NCI-H2029 (cell line): ENCODE measurements at regions not wholly inside any gene's neighbourhood (a gene's known extent, or its start where the extent isn't known, plus 50 kb on each side); places are given as distances from the start of the nearest gene placed in this dataset.

Experiments
- DNase-seq: peaks from one replicate; lab custom pipeline; 2025; lab: John Stamatoyannopoulos, UW

GRCh38 chr4:14254252-14254651 is 626.7 kb upstream of the BOD1L1 start:
- DNase-seq, result peak; percentile 2

GRCh38 chr4:14254926-14255325 is 627.4 kb upstream of the BOD1L1 start:
- DNase-seq, result no peak

GRCh38 chr4:14257903-14258302 is 630.4 kb upstream of the BOD1L1 start:
- DNase-seq, result no peak

GRCh38 chr4:14259936-14260335 is 632.4 kb upstream of the BOD1L1 start:
- no peak for DNase-seq

GRCh38 chr4:14260591-14260990 is 633.1 kb upstream of the BOD1L1 start:
- DNase-seq, result no peak

DNA sequence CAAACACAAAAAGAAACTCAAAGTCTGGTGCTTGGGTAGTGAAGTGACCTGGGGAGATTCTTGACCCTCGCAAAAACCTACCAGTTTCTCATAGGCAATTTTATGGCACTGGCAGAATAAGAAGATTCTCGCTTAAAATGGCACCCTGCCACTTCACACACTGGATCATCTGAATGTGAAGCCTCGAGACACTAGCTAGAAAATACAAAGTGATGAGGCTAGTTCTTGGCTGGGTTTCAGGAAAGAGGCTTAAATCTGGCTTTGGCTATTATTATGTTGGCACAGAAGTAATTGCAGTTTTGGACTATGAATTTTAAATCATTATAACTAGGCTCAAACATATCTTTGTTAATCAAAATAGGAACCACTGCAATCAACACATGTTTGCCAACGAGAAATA is 634.7 kb upstream of the BOD1L1 start:
- DNase-seq, result no peak

DNA sequence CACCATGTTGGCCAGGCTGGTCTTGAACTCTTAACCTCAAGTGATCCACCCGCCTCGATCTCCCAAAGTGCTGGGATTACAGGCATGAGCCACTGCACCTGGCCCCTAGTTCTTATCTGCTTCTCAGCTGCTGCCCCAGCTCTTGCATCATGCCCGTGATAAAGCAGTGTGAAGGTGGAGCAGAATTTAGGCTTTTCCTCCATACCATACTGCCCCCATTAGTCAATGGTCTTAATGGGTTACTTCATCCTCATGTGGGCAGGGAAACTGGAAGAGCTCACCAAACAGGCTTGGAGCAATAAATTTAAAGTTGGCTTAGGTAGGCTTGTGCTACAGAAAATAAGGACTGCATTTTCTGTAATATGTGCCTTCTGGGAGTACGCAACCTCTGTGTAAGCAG is 636.9 kb upstream of the BOD1L1 start:
- no peak for DNase-seq

- DNase-seq, result no peak
Observed at GRCh38 chr4:14265651-14266050, 638.1 kb upstream of the BOD1L1 start.

- no peak for DNase-seq
Observed at GRCh38 chr4:14267373-14268060, 640.0 kb upstream of the BOD1L1 start.

DNA sequence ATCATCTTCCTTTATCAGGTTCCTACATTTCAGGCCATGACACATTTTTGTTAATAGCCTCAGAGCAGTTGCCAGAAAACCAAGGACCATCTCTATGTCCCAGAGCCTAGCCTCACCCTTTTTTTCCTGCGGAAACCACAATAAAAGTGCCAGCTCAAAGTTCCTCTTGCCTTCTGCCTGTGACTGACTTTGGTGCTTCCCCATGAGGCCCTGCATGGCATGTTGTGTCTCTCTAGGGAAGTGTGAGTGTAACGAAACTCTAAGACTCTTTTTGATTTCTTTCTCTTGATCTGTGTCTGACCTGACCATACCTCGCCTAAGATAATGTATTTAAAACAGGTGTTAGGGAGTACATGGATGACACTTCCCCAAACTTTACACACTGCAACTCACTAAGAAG is 642.3 kb upstream of the BOD1L1 start:
- no peak for DNase-seq

DNA sequence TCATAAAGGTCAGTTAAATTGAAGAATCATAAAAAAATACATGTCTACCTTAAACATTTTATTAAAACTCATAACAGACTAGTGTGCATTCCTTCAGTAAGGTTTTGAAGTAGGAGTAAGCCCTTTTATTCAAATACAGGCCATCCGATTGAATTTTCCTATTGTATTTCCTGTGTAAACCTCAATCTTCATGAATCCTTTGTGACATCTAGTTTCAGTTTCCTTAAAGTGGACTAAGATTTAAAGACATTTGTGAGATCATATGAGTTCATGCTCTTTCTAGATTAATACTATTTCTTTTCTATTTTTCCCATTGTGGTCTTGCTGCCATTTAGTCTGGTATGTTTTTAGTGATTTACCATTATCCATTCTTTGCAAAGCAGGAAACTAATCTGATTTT is 644.7 kb upstream of the BOD1L1 start:
- DNase-seq, result no peak

DNA sequence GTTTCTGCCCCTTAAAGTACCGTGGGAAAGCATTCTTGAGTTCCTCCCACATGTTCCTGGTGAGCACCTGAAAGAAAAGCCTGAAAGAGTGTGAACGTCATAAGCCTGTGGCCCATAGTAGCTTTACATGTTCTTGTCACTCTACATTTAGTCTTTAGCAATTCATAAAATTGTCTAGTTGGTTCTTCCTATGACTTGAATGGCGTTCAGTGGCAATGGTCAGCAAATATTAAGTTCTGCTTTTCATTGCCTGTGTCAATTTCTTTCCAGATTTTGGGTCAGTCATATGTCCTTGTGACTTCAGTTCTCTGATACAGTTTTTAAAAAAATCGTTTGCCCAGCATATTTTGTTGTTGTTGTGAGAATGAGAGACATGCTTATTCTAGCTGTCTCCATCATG is 650.0 kb upstream of the BOD1L1 start:
- DNase-seq, result no peak

DNA sequence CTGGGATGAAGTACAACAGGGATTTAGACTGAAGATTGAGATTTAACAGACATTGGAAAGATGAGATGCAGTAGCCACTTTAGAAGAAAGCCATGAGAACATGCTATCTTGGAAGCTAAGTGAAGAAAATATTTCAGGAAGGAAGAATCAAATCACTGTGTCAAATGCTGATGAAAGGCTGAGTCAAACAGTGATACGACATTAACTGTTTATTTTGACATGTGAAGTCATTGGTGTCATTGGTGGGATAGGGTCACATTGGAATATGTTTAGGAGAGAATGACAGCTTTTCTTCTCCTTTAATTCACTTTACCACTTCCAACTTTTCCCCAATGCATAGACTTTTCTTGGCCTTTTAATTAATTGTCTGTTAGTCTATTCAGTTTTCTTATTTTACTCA is 653.0 kb upstream of the BOD1L1 start:
- DNase-seq, result no peak

DNA sequence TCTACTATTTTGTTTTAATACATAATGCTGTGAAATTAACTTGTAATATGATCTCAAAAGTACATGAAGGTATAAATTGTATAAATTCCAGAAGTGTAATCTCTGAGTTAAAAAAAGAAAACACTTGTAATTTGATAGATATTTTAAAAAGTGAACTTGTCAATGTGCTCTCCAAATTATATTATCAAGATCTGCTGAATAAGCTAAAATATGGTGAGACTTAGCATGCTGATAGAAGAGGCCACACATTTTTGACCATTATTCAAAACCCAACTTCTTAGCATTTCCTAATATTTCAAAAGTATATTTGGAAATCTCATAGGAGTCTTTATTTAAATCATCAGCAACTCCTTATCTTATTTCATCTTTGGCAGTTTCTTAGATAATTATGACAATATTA is 657.1 kb upstream of the BOD1L1 start:
- DNase-seq, result no peak

GRCh38 chr4:14289708-14290107 is 662.2 kb upstream of the BOD1L1 start:
- DNase-seq, result no peak

DNA sequence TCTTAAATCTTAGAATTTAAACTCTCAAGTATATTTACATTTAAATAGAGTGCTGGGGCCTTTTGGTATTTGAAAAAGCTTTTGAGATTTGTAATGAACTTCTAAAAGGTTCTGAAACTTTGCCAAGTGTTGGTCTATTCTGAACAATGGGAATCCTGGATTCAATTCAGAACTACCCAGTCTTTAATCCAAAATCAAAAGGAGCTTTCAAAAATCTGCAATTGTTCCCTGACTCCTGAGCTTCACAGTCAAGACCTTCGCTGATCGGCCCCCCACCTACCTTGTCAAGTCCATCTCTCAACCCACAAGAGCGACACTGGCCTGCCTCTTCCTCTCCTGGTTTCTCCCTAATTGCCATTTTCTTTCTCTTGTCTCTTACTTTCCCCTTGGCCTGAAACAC is 666.1 kb upstream of the BOD1L1 start:
- no peak for DNase-seq

DNA sequence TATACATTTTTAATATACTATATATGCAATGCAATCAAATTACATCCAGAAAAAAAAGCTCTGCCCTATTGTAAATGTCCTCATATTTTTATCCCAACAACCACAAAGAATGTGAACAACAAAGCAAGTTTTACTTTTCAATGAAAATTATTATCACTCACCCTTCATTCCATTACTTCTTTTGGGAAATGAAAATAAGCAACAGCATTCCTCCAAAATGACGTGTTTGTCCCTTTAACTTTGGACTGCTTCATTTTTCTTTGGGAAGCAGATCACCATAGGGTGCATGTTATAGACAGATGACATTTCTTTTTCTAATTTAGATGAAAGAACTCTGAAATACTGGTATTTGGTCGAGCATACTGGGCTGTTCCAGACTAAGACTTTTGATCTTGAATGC is 667.1 kb upstream of the BOD1L1 start:
- DNase-seq, result no peak

- no peak for DNase-seq
Observed at GRCh38 chr4:14299166-14299565, 671.6 kb upstream of the BOD1L1 start.

DNA sequence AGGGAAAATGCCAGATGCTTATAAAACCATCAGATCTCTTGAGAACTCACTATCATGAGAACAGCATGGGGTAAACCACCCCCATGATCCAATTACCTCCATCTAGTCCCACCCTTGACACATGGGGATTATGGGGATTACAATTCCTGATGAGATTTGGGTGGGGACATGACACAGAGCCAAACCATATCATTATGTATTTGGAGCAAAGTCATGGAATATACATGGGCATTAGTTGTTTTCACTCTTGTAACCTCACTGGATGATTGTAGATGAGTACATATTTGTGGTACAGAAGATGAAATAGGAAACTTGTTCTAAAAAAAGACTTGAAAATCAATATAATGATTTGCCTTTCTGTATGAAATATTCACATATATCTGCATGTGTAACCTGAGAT is 674.5 kb upstream of the BOD1L1 start:
- no peak for DNase-seq

GRCh38 chr4:14303856-14304255 is 676.3 kb upstream of the BOD1L1 start:
- DNase-seq, result no peak

DNA sequence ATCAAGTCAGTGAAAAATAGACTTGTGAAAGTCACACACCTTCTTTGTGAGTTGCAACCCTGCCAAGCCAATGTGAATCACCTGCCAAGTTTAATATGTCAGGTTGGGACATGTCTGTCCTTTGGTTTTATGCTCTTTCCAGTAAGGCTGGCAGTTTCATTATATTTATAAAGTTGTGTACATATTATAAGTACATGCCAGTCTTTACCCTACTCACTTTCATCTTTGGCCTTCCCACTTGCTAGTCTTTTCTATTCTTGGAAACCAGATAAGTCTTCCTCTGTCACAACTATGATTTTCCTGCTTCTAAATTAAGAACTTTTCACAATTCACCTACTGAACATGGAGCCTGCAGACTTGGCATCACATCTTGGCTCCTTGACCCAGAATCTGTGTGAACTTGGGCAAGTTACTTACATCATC is 680.7 kb upstream of the BOD1L1 start:
- DNase-seq, result no peak

DNA sequence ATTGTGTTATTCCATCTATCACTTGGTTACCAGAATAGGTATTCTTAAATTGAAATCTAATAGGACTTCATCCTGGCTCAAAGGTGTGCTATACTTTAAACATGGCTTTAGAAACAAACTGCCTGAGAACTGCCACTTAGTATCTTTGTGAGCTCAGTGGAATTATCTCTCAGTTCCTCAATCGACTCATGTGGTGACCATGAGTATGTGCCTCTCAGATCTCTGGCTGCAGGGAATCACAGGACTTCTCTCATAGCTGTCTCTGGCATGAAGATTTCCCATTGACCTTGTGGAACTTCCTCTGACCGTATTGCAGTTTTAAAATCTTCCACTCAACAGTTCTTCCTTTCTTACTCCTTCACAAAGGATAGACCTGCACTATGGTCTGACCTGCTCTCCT is 681.9 kb upstream of the BOD1L1 start:
- no peak for DNase-seq

GRCh38 chr4:14313757-14314156 is 686.2 kb upstream of the BOD1L1 start:
- no peak for DNase-seq

- no peak for DNase-seq
Observed at GRCh38 chr4:14315129-14315528, 687.2 kb upstream of the CPEB2 start.

DNA sequence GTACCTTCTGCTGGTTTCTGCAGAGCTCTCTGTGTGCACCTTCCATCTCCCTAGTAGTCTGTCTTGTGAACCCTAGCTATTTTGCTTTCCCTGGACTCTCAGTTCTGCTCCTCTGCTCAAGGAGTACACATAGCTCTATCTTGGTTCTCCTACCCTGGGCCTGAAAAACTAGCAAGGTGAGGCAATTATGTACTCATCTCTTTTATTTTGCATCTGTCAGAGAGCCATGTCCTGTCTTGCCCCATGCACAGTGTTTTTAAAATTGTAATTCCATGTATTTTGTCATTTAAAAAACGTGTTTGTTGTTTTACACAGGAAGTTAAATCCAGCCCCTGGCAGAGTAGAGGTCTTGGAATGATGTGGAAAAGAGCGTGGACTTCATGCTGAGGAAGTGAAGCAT is 684.9 kb upstream of the CPEB2 start:
- DNase-seq, result no peak
